ENCODE measurements at regions not wholly inside any gene's neighbourhood (a gene's known extent, or its start where the extent isn't known, plus 50 kb on each side); places are given as distances from the start of the nearest gene placed in this dataset.

DNA sequence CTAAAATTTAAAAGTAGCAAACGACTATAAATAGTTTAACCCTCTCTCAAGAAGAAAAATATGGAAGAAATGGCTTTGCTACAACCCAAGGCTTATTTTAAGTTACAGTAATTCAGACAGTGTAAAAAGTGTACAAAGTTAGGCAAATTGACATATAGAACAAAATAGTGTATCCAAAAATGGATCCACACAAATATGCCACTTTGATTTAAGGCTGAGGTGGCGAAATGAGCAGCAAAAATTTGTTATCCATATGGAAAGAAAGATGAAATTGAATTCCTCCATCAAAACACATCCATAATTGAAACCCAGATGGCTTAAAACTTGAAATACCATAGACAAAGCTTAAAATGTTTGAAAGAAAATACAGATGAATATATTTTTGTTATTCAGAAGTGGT is 540.8 kb downstream of the BRINP3 start:
- TF ChIP-seq, protein P1, sequence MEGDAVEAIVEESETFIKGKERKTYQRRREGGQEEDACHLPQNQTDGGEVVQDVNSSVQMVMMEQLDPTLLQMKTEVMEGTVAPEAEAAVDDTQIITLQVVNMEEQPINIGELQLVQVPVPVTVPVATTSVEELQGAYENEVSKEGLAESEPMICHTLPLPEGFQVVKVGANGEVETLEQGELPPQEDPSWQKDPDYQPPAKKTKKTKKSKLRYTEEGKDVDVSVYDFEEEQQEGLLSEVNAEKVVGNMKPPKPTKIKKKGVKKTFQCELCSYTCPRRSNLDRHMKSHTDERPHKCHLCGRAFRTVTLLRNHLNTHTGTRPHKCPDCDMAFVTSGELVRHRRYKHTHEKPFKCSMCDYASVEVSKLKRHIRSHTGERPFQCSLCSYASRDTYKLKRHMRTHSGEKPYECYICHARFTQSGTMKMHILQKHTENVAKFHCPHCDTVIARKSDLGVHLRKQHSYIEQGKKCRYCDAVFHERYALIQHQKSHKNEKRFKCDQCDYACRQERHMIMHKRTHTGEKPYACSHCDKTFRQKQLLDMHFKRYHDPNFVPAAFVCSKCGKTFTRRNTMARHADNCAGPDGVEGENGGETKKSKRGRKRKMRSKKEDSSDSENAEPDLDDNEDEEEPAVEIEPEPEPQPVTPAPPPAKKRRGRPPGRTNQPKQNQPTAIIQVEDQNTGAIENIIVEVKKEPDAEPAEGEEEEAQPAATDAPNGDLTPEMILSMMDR (IDR thresholded peaks at IDR 0.05), result no peak
- no peak for TF ChIP-seq POLR2A (IDR thresholded peaks at IDR 0.05)

All from esophagus squamous epithelium (tissue), 4 donors.